GM10266 (cell line): ENCODE measurements at regions not wholly inside any gene's neighbourhood (a gene's known extent, or its start where the extent isn't known, plus 50 kb on each side); places are given as distances from the start of the nearest gene placed in this dataset.

Experiments
- DNase-seq: peaks from one replicate; pipeline ENCODE4 v3.0.0; 2012; ENCODE audit errors: extremely low spot score
- TF ChIP-seq, protein P1 (sequence below): IDR thresholded peaks from 2 replicates; pipeline ENCODE4 v1.5.1; 2012; ENCODE audit warnings: mild to moderate bottlenecking, low read depth; ENCODE audit not compliant: control insufficient read depth, insufficient read depth; ENCODE audit errors: missing control alignments

- TF ChIP-seq, protein P1, sequence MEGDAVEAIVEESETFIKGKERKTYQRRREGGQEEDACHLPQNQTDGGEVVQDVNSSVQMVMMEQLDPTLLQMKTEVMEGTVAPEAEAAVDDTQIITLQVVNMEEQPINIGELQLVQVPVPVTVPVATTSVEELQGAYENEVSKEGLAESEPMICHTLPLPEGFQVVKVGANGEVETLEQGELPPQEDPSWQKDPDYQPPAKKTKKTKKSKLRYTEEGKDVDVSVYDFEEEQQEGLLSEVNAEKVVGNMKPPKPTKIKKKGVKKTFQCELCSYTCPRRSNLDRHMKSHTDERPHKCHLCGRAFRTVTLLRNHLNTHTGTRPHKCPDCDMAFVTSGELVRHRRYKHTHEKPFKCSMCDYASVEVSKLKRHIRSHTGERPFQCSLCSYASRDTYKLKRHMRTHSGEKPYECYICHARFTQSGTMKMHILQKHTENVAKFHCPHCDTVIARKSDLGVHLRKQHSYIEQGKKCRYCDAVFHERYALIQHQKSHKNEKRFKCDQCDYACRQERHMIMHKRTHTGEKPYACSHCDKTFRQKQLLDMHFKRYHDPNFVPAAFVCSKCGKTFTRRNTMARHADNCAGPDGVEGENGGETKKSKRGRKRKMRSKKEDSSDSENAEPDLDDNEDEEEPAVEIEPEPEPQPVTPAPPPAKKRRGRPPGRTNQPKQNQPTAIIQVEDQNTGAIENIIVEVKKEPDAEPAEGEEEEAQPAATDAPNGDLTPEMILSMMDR = no peak
- no peak for DNase-seq
These were observed 1297.0 kb upstream of the TENM3 start for GRCh38 chr4:180946188-180946587.

GRCh38 chr4:180947425-180947824 lies 1295.8 kb upstream of the TENM3 start:
- DNase-seq = no peak
- TF ChIP-seq, protein P1 = no peak

DNA sequence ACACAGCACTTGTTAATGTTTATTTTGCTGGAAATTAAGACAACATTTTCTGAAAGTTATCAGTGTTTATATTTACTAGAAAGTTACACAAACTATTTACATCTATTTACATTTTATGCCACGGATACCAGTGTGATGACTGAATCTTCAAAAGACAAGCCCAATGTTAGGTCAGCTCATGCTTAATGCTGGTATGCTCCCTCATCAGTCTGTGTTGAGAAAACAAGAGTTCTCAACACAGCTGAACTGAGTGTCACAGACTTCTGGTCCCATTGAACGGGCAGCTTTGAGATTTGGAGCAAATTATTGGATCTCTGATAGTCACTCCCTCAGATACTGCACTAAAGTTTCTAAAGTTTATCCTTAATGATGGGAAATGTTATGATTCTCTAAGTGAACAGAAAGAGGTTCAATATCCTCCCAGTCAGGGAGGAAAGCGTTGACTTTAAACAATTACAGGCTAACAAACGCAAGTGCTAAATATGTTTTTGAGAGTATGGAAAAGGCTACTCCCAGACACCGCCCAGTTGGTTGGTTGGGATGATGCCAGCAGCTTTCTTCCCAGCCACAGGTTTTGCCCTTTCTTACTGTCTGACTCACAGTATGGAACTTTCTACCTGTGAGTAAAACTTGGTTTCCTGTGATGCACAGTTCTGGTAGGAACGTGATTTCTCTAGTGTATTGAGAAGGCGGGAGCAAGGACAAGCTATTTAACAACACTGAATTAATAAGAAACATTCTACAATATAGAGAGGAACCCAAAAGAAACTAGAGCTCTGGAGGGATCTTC lies 1293.6 kb upstream of the TENM3 start:
- TF ChIP-seq, protein P1 = no peak
- DNase-seq = no peak

DNA sequence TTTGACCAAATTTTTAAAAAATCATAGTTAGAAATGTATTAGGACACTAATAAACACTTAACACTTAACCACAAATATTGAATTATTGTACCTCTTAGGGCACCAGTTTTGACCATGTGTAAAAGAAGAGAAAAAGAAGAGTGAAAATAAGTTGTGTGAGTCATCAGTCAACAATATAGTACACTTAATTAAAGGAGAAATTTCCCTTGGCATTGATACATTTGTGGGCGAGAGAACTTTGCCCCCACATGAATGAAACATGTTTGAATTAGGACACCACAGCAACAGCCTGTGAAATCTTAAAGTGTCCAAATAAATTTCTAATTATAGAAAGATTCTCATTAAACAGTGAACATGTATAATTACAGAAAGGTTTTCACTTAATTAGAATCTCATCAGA lies 1292.8 kb upstream of the TENM3 start:
- no peak for DNase-seq
- TF ChIP-seq, protein P1 = no peak

- DNase-seq = no peak
- TF ChIP-seq, protein P1 = no peak
These were observed 1291.9 kb upstream of the TENM3 start for GRCh38 chr4:180951312-180951711.

DNA sequence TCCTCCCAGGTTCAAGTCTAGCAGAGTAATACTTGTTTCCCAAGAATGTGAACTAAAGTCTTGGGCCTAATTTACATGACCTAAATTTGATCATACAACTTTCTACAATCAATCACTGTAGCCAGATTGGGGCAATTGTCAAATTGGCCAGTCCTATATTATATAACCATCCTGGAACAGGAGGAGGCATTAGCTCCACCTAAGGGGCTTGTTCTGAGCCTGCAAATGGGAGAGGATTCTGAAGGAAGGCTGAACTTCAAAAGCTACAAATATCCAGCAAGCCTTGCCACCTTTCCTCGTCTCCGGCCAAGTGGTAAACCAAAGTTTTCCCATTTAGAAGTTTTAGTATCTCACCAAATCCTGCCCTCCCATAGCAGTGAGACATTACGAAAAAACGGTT lies 1289.6 kb upstream of the TENM3 start:
- no peak for DNase-seq
- TF ChIP-seq, protein P1 = no peak

GRCh38 chr4:180960743-180961401 lies 1282.3 kb upstream of the TENM3 start:
- TF ChIP-seq, protein P1 = no peak
- DNase-seq = no peak
